HCT116 (cell line): ENCODE measurements at regions not wholly inside any gene's neighbourhood (a gene's known extent, or its start where the extent isn't known, plus 50 kb on each side); places are given as distances from the start of the nearest gene placed in this dataset.

Source experiments
- ATAC-seq: fragments of 200-7000 bp; cut with Tn5 transposase; 2 replicates; pipeline ENCODE4 v1.9.1; 2020; ENCODE audit warnings: mild to moderate bottlenecking, moderate library complexity
- BruUV-seq: library from RNA; stranded (reverse); fragments of 400-500 nt; replicated peaks from 2 replicates; lab custom pipeline; 2021; lab: Mats Ljungman, UMichigan
- CTCF ChIA-PET: fragments of 300-600 bp; sonication (Branson Sonifier 250); formaldehyde crosslinking; loops from one replicate; lab custom pipeline; 2021; ENCODE audit warnings: antibody characterized with exemption; lab: Charles Lee
- POLR2A ChIA-PET: fragments of 300-600, 350-600 bp; sonication (Branson Sonifier 250); formaldehyde crosslinking; loops from one replicate; lab custom pipeline; 2021; ENCODE audit warnings: antibody characterized with exemption; lab: Charles Lee
- RAD21 ChIA-PET, 2 experiments: fragments of 300-600 bp; sonication (Branson Sonifier 250); formaldehyde crosslinking; loops; one replicate each; lab custom pipeline; 2023; ENCODE audit warnings: low total read pairs in 2 of 2; ENCODE audit not compliant: uncharacterized antibody in 2 of 2, unreplicated experiment in 2 of 2, low non-redundant PET in 1 of 2; lab: Charles Lee
- DNase-seq: peaks from one replicate; pipeline ENCODE4 v3.0.0-alpha.2; 2010; ENCODE audit warnings: low read depth, low spot score
- H2AFZ ChIP-seq: fragments of 200-600 bp; shearing (Covaris generic), sonication (generic); 2 replicates; pipeline ENCODE4 v1.6.1; 2017; ENCODE audit warnings: low read depth, mixed run types, mixed read lengths, antibody characterized with exemption, low read length; ENCODE audit not compliant: poor library complexity, severe bottlenecking
- H3K27ac ChIP-seq: 2 replicates; pipeline ENCODE4 v1.5.1; 2012; ENCODE audit warnings: low read depth, low read length
- H3K27me3 ChIP-seq: fragments of 200-600 bp; sonication (generic); 2 replicates; pipeline ENCODE4 v1.6.1; 2016; ENCODE audit warnings: mixed run types, low read length, mixed read lengths; ENCODE audit not compliant: insufficient read depth
- H3K36me3 ChIP-seq, 2 experiments: fragments of 200-500 bp in 1 of 2; fragments of 200-600 bp in 1 of 2; sonication (Bioruptor generic) in 1 of 2; sonication (generic) in 1 of 2; 2 replicates each; pipeline versions ENCODE4 v1.5.1 to v1.6.1; 2014 to 2016; ENCODE audit warnings: low read length in 2 of 2, inconsistent platforms in 1 of 2, mixed read lengths in 1 of 2, mixed run types in 1 of 2; ENCODE audit not compliant: insufficient read depth in 2 of 2, control insufficient read depth in 1 of 2
- H3K4me1 ChIP-seq, 2 experiments: fragments of 200-600 bp in 1 of 2; sonication (generic) in 1 of 2; 2 replicates each; pipeline versions ENCODE4 v1.5.1 to v1.6.1; 2012 to 2017; ENCODE audit warnings: low read length in 2 of 2, inconsistent platforms in 1 of 2, mild to moderate bottlenecking in 1 of 2, mixed read lengths in 1 of 2, mixed run types in 1 of 2, moderate library complexity in 1 of 2; ENCODE audit not compliant: insufficient read depth in 2 of 2, control insufficient read depth in 1 of 2
- H3K4me2 ChIP-seq: fragments of 200-600 bp; sonication (generic); 2 replicates; pipeline ENCODE4 v1.6.1; 2017; ENCODE audit warnings: mixed run types, low read length, mixed read lengths
- H3K4me3 ChIP-seq, 2 experiments: fragments of 200-600 bp in 1 of 2; sonication (generic) in 1 of 2; replicated peaks in 1 of 2; 2 replicates each; pipeline ENCODE4 v1.5.1; 2011 to 2016; ENCODE audit warnings: low read length in 2 of 2, control low read depth in 1 of 2, low read depth in 1 of 2, mild to moderate bottlenecking in 1 of 2, mixed read lengths in 1 of 2, mixed run types in 1 of 2
- H3K79me2 ChIP-seq: fragments of 200-600 bp; sonication (generic); 2 replicates; pipeline ENCODE4 v1.6.1; 2017; ENCODE audit warnings: mild to moderate bottlenecking, mixed run types, low read length, moderate library complexity, mixed read lengths; ENCODE audit not compliant: insufficient read depth
- H3K9ac ChIP-seq: fragments of 200-600 bp; sonication (generic); 2 replicates; pipeline ENCODE4 v1.6.1; 2016; ENCODE audit warnings: low read length, mixed read lengths
- H3K9me2 ChIP-seq: fragments of 200-600 bp; sonication (generic), shearing (Covaris generic); 2 replicates; pipeline ENCODE4 v1.6.1; 2017; ENCODE audit warnings: mixed run types, mild to moderate bottlenecking, moderate library complexity; ENCODE audit not compliant: insufficient read depth
- H3K9me3 ChIP-seq, 2 experiments: fragments of 200-500 bp in 1 of 2; fragments of 200-600 bp in 1 of 2; sonication (Bioruptor generic) in 1 of 2; sonication (generic) in 1 of 2; 2 replicates each; pipeline ENCODE4 v1.6.1; 2014 to 2017; ENCODE audit warnings: low read length in 2 of 2, mixed read lengths in 2 of 2, inconsistent platforms in 1 of 2, low read depth in 1 of 2, mild to moderate bottlenecking in 1 of 2, mixed run types in 1 of 2, moderate library complexity in 1 of 2; ENCODE audit not compliant: control insufficient read depth in 1 of 2, insufficient read depth in 1 of 2
- H4K20me1 ChIP-seq: fragments of 200-600 bp; sonication (generic), shearing (Covaris generic); 2 replicates; pipeline ENCODE4 v1.6.1; 2017; ENCODE audit warnings: mixed run types, mild to moderate bottlenecking, moderate library complexity; ENCODE audit not compliant: insufficient read depth
- CBX3 ChIP-seq: IDR thresholded peaks from 2 replicates; pipeline ENCODE4 v1.6.1; 2012; ENCODE audit warnings: low read depth
- CEBPB ChIP-seq: IDR thresholded peaks from 2 replicates; pipeline ENCODE4 v1.6.1; 2012; ENCODE audit warnings: low read depth
- EGR1 ChIP-seq: IDR thresholded peaks from 2 replicates; pipeline ENCODE4 v1.6.1; 2012; ENCODE audit warnings: low read depth
- ELF1 ChIP-seq: IDR thresholded peaks from 2 replicates; pipeline ENCODE4 v1.6.1; 2012; ENCODE audit warnings: low read depth, borderline replicate concordance
- EZH2 ChIP-seq: fragments of 200-600 bp; sonication (generic); IDR thresholded peaks from 2 replicates; pipeline ENCODE4 v1.6.1; 2017; ENCODE audit warnings: antibody characterized with exemption, mixed run types
- EZH2phosphoT487 ChIP-seq: fragments of 200-600 bp; IDR thresholded peaks from 2 replicates; pipeline ENCODE4 v1.6.1; 2018; ENCODE audit warnings: antibody characterized with exemption, borderline replicate concordance
- FOSL1 ChIP-seq: IDR thresholded peaks from 2 replicates; pipeline ENCODE4 v1.6.1; 2012; ENCODE audit warnings: low read depth
- JUND ChIP-seq: IDR thresholded peaks from 2 replicates; pipeline ENCODE4 v1.6.1; 2012
- POLR2A ChIP-seq: IDR thresholded peaks from 2 replicates; pipeline ENCODE4 v1.7.0; 2011; ENCODE audit warnings: borderline replicate concordance; ENCODE audit not compliant: insufficient read depth, insufficient read length; ENCODE audit errors: extremely low read depth
- POLR2AphosphoS5 ChIP-seq: IDR thresholded peaks from 2 replicates; pipeline ENCODE4 v1.6.1; 2011; ENCODE audit warnings: mild to moderate bottlenecking, low read depth, low read length, moderate library complexity
- RAD21 ChIP-seq: IDR thresholded peaks from 2 replicates; pipeline ENCODE4 v1.6.1; 2012; ENCODE audit warnings: low read depth, mild to moderate bottlenecking
- SIN3A ChIP-seq: IDR thresholded peaks from 2 replicates; pipeline ENCODE4 v1.6.1; 2012; ENCODE audit warnings: low read depth
- SP1 ChIP-seq: IDR thresholded peaks from 2 replicates; pipeline ENCODE4 v1.6.1; 2012; ENCODE audit warnings: low read depth
- SRF ChIP-seq: IDR thresholded peaks from 2 replicates; pipeline ENCODE4 v1.6.1; 2012; ENCODE audit warnings: low read depth
- YY1 ChIP-seq: IDR thresholded peaks from 2 replicates; pipeline ENCODE4 v1.6.1; 2011; ENCODE audit warnings: low read length, low read depth, moderate library complexity, mild to moderate bottlenecking; ENCODE audit not compliant: insufficient replicate concordance; ENCODE audit errors: extremely low read depth
- intact Hi-C: fragments of 100-400 bp; cut with micrococcal nuclease; formaldehyde crosslinking; loops from 2 replicates; pipeline ENCODE4 v1.10.0; 2022
- TF ChIP-seq, protein P1 (sequence below): IDR thresholded peaks from 2 replicates; pipeline ENCODE4 v1.6.1; 2012
- TF ChIP-seq, protein P2 (sequence below): IDR thresholded peaks from 2 replicates; pipeline ENCODE4 v1.6.1; 2012
- TF ChIP-seq, protein P3 (sequence below): IDR thresholded peaks from 2 replicates; pipeline ENCODE4 v1.6.1; 2011; ENCODE audit warnings: mild to moderate bottlenecking, low read length, moderate library complexity; ENCODE audit not compliant: insufficient replicate concordance; ENCODE audit errors: extremely low read depth
- TF ChIP-seq, protein P4 (sequence below): IDR thresholded peaks from 2 replicates; pipeline ENCODE4 v1.6.1; 2012; ENCODE audit warnings: low read depth
- TF ChIP-seq, protein P5 (sequence below), 3 experiments: fragments of 200-600 bp in 1 of 3; sonication (generic) in 1 of 3; IDR thresholded peaks in 2 of 3; conservative IDR thresholded peaks in 1 of 3; 2 replicates each; pipeline ENCODE4 v1.5.1; 2012 to 2017; ENCODE audit warnings: low read depth in 2 of 3, low read length in 2 of 3, antibody characterized with exemption in 1 of 3, borderline replicate concordance in 1 of 3, control low read depth in 1 of 3, mild to moderate bottlenecking in 1 of 3, mixed read lengths in 1 of 3, mixed run types in 1 of 3, moderate library complexity in 1 of 3; ENCODE audit not compliant: insufficient read depth in 1 of 3

DNA sequence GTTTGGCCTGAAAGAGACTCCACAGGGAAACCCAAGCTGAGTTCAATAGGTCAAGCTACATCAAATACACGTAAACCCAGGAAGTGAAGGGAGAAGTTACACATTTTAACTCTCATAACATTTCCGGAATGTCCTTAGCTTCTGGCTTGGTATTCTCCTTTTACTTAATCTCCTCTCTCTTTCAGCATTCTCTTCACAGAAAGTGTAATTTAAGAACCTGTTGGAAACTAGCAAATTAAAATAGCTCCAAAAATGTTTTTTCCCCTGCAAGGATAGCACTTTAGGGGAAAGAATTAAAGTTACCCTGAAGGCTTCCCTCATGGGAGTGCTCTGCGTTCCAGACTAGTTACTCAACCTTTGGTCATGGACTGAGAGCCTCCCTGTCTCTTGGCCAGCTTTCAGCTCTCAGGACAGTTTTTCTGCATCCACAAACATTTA lies 292.7 kb upstream of the TARS1 start:
- ChIA-PET CTCF (no interaction called here), POLR2A (no interaction called here), RAD21 (no interaction called here)
- Histone ChIP-seq H3K36me3 (no peaks in the 10 kb centered on the region), H3K27me3 (no peaks in the 10 kb centered on the region), H3K79me2 (no peaks in the 10 kb centered on the region), H3K9me2 (no peaks in the 10 kb centered on the region), H4K20me1 (no peaks in the 10 kb centered on the region), H3K4me3 (no peak overlapping the region), H3K27ac (no peak overlapping the region), H2AFZ (no peak overlapping the region), H3K4me2 (no peak overlapping the region), H3K9me3 (no peaks in the 10 kb centered on the region), H3K9ac (no peak overlapping the region), H3K4me1 (no peaks in the 10 kb centered on the region)
- ATAC-seq (no peak), DNase-seq (no peak)
- TF ChIP-seq RAD21, result no peak
- TF ChIP-seq, protein P1, sequence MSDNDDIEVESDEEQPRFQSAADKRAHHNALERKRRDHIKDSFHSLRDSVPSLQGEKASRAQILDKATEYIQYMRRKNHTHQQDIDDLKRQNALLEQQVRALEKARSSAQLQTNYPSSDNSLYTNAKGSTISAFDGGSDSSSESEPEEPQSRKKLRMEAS, result no peak
- no peak for TF ChIP-seq EZH2
- no peak for TF ChIP-seq POLR2A
- TF ChIP-seq, protein P2, sequence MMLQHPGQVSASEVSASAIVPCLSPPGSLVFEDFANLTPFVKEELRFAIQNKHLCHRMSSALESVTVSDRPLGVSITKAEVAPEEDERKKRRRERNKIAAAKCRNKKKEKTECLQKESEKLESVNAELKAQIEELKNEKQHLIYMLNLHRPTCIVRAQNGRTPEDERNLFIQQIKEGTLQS, result no peak
- TF ChIP-seq, protein P3, sequence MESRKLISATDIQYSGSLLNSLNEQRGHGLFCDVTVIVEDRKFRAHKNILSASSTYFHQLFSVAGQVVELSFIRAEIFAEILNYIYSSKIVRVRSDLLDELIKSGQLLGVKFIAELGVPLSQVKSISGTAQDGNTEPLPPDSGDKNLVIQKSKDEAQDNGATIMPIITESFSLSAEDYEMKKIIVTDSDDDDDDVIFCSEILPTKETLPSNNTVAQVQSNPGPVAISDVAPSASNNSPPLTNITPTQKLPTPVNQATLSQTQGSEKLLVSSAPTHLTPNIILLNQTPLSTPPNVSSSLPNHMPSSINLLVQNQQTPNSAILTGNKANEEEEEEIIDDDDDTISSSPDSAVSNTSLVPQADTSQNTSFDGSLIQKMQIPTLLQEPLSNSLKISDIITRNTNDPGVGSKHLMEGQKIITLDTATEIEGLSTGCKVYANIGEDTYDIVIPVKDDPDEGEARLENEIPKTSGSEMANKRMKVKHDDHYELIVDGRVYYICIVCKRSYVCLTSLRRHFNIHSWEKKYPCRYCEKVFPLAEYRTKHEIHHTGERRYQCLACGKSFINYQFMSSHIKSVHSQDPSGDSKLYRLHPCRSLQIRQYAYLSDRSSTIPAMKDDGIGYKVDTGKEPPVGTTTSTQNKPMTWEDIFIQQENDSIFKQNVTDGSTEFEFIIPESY, result no peak
- TF ChIP-seq CBX3, result no peak
- no peak for TF ChIP-seq SIN3A
- TF ChIP-seq ELF1, result no peak
- no peak for TF ChIP-seq EGR1
- TF ChIP-seq FOSL1, result no peak
- TF ChIP-seq YY1, result no peak
- TF ChIP-seq CEBPB, result no peak
- TF ChIP-seq SP1, result no peak
- TF ChIP-seq EZH2phosphoT487, result no peak
- TF ChIP-seq SRF, result no peak
- TF ChIP-seq, protein P4, sequence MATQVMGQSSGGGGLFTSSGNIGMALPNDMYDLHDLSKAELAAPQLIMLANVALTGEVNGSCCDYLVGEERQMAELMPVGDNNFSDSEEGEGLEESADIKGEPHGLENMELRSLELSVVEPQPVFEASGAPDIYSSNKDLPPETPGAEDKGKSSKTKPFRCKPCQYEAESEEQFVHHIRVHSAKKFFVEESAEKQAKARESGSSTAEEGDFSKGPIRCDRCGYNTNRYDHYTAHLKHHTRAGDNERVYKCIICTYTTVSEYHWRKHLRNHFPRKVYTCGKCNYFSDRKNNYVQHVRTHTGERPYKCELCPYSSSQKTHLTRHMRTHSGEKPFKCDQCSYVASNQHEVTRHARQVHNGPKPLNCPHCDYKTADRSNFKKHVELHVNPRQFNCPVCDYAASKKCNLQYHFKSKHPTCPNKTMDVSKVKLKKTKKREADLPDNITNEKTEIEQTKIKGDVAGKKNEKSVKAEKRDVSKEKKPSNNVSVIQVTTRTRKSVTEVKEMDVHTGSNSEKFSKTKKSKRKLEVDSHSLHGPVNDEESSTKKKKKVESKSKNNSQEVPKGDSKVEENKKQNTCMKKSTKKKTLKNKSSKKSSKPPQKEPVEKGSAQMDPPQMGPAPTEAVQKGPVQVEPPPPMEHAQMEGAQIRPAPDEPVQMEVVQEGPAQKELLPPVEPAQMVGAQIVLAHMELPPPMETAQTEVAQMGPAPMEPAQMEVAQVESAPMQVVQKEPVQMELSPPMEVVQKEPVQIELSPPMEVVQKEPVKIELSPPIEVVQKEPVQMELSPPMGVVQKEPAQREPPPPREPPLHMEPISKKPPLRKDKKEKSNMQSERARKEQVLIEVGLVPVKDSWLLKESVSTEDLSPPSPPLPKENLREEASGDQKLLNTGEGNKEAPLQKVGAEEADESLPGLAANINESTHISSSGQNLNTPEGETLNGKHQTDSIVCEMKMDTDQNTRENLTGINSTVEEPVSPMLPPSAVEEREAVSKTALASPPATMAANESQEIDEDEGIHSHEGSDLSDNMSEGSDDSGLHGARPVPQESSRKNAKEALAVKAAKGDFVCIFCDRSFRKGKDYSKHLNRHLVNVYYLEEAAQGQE, result no peak
- TF ChIP-seq JUND, result no peak
- TF ChIP-seq, protein P5, sequence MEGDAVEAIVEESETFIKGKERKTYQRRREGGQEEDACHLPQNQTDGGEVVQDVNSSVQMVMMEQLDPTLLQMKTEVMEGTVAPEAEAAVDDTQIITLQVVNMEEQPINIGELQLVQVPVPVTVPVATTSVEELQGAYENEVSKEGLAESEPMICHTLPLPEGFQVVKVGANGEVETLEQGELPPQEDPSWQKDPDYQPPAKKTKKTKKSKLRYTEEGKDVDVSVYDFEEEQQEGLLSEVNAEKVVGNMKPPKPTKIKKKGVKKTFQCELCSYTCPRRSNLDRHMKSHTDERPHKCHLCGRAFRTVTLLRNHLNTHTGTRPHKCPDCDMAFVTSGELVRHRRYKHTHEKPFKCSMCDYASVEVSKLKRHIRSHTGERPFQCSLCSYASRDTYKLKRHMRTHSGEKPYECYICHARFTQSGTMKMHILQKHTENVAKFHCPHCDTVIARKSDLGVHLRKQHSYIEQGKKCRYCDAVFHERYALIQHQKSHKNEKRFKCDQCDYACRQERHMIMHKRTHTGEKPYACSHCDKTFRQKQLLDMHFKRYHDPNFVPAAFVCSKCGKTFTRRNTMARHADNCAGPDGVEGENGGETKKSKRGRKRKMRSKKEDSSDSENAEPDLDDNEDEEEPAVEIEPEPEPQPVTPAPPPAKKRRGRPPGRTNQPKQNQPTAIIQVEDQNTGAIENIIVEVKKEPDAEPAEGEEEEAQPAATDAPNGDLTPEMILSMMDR (IDR thresholded peaks at IDR 0.05 in 2 of 3, conservative IDR thresholded peaks at IDR 0.05 in 1 of 3; ENCODE audit: borderline replicate concordance in 1 of 3, insufficient read depth in 1 of 3, low read depth in 2 of 3, low read length in 2 of 3), result no peak
- TF ChIP-seq POLR2AphosphoS5, result no peak
- intact Hi-C loops, result no loop called here
- no TSS peak for BruUV-seq
